ENCODE measurements at regions not wholly inside any gene's neighbourhood (a gene's known extent, or its start where the extent isn't known, plus 50 kb on each side); places are given as distances from the start of the nearest gene placed in this dataset.
"Not testable (repeated sequence)": the region's sequence is repeated elsewhere in the genome, so short reads cannot be mapped to it uniquely, and the experiment has no call there.

DNA sequence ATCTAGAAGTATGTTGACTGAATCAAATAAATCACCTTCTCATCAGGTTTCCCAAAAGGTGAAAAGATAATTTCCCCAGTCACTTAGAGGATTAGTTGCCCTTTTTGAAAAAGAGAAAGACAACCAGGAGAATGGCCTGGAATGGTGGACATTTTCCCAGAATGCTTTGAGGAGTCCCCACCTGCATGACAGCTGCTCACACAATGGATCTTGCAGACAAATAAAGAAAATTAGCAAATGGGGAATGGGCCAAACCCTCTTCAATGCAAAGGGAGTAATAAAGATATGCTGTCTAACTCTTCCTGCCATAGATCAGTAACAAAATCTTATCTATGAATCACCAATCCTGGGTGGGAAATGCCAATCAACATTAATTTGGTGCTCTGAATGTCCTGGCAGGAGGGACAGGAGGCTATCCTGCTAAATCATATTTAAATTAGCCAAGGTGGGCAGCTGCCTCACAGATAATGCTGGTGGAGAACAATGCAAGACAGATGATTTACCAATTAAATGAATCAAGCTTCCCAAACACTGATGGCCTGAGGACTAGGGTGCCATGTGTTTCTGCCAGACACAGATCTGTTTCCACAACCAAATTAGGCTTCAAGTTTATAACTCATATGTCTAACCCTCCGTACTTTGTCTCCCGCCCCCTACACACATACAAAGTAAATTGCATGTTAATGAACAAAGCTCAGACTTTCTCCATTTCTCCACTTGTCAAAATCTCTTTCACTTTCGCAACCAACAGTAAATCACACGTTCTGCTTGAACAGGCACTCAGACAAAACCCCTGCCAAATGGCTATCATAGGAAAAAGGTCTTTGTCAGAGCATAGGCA lies 488.0 kb upstream of the PLXNA2 start:
- no peak for DNase-seq

- DNase-seq = no peak
Measured at GRCh38 chr1:208737161-208737560, 493.0 kb upstream of the PLXNA2 start.

DNA sequence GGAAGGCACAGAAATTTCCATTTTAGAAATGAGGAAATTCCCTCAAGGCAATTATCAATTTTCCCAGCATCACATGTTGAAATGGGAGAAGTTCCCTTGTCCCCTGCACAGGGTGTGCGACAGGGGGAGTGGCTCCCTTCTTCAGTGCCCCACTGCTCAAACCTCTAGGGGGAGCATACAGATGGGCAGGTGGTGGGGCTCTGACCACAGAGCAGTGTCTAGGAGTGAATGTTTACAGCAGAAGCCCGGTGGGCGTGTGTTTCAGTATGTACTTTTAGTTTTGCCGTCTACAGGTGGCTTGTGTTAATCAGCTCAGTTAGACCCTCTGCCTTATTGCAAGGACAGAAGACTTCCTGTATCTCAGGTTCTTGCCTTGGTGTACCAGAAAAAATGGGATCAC lies 493.7 kb upstream of the PLXNA2 start:
- DNase-seq = no peak

GRCh38 chr1:208739636-208740035 lies 495.5 kb upstream of the PLXNA2 start:
- DNase-seq = not testable (repeated sequence)

DNA sequence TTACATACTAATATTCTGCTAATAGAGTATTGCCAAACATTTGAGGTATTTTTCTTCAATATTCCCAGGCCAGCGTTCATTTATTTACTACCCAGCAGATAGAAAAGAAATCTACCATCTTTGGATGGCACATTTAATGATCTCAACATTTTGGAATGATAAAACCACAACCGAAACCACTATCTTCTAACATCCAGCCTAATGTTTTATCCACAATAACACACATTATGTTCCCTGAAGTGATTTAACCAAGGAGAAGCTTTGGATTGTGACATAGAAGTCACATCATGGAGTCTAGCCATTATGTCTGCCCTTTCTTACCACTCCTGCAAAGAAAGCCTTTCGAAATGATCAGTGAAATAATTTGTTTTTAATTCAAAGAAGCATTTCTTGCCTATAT lies 497.1 kb upstream of the PLXNA2 start:
- no peak for DNase-seq

GRCh38 chr1:208743361-208743760 lies 499.2 kb upstream of the PLXNA2 start:
- DNase-seq = no peak

DNA sequence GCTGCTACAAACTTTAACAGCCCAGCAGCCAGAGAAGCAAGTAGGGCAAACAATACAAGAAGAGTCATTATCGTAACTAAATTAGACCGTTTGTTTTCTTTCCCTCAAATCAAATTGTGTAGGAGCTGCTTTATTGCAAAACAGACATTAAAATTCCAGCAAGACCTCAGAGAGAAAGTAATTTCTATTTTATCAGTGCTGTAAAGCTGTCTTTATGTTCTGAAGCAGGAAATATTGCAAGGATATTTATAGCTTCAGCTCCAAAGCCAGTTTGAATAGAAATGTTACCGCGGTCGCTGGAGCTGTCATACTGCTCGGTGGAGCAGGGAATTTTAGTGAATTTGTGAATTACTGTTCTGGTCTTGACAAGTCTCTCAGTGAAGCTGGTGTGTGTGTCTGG lies 503.8 kb upstream of the PLXNA2 start:
- DNase-seq = no peak

- DNase-seq = no peak
Measured at GRCh38 chr1:208748387-208749165, 504.4 kb upstream of the PLXNA2 start.

- DNase-seq = no peak
Measured at GRCh38 chr1:208756339-208756981, 512.3 kb upstream of the PLXNA2 start.

DNA sequence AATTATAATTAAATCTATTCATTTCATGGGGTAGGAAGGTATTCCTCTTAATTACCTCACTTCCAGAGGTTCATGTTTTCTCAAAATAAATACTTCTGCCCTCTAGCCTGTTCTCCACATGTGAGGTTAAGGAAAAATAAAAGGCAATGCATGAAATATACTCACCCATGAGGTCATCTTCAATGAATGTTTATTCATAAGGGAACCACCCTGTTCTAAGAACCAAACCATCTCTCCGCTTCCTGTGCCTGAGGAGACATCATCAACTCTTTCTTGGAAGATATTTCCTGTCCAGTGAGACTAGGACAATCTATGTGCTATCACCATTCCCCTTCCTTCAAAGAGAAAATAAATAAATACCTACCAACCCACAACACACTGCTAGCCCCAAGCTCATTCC lies 513.7 kb upstream of the PLXNA2 start:
- DNase-seq = no peak

DNA sequence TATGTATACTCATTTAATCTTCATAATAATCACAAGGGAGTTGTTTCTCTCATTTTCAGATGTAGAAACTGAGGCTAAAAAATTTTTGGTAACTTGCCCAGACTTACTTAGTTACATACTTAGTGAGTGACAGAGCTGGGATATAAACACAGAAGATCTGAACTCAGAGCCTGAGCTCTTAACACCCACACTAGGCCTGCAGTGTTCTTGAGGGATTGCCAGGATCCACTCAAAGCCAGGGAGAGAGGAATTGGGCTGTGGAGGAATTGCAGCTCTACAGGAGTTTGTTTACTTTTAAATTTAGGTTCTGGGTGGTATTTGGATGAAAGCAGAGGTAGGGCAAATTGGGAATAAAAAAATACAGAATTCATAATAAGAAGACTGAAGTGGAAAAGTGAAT lies 515.1 kb upstream of the PLXNA2 start:
- no peak for DNase-seq

GRCh38 chr1:208763971-208764370 lies 519.8 kb upstream of the PLXNA2 start:
- no peak for DNase-seq

- no peak for DNase-seq
Measured at GRCh38 chr1:208766832-208767231, 522.6 kb upstream of the PLXNA2 start.

- DNase-seq = no peak
Measured at GRCh38 chr1:208767816-208768215, 523.6 kb upstream of the PLXNA2 start.

- no peak for DNase-seq
Measured at GRCh38 chr1:208772891-208773290, 528.7 kb upstream of the PLXNA2 start.

DNA sequence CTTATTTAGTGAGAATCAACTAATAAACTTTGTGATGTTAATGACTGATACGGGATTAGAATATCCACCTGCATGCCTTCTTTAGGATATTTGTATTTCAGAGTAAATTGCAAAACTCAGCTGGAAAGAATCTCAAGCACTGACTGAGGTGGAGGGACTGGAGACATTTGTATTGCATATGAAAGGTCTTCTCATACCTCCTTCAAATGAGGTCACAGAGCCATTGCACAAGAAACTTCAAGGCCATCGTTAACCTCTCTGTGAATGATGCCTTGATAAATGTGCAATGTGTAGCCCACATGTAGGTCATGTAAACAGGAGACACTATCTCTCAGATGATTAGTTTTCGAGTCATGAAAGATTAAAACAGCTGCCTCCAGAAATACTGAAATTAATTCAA lies 531.7 kb upstream of the PLXNA2 start:
- DNase-seq = no peak

GRCh38 chr1:208778417-208778816 lies 534.2 kb upstream of the PLXNA2 start:
- DNase-seq = no peak

DNA sequence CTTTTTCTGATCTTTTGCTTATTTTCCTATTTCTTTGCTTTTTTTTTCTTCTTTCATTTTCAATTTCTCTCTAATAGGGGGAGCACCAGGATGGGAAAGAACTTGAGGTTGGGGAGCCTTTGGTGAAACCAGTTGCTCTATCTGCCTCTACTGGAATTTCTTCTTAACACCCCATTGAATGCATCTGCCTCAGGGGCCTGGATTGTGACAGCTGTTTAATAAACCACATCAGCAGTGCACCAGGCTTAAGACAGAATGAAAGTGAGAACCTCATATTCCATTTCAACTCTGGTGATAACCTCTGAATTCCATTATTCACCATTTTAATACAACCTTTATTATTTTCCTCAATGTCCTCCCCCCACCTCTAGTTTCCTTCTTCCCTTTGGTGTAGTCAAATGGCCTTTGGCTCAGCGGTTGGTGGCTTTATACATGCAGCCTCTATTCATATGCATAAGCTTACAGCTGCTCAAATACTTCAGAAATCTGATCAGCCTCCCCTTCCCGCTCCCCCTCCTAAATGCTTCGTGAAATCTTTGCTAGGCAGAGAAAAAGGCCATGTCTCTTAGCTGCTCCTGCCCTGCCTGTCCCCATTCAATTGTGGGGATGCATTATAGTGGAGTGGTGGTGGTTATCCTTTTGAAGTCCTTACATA lies 537.3 kb upstream of the PLXNA2 start:
- DNase-seq = no peak

- DNase-seq = no peak
Measured at GRCh38 chr1:208782186-208782585, 538.0 kb upstream of the PLXNA2 start.

GRCh38 chr1:208785629-208786028 lies 541.4 kb upstream of the PLXNA2 start:
- DNase-seq = no peak

- no peak for DNase-seq
Measured at GRCh38 chr1:208787219-208787618, 543.0 kb upstream of the PLXNA2 start.

DNA sequence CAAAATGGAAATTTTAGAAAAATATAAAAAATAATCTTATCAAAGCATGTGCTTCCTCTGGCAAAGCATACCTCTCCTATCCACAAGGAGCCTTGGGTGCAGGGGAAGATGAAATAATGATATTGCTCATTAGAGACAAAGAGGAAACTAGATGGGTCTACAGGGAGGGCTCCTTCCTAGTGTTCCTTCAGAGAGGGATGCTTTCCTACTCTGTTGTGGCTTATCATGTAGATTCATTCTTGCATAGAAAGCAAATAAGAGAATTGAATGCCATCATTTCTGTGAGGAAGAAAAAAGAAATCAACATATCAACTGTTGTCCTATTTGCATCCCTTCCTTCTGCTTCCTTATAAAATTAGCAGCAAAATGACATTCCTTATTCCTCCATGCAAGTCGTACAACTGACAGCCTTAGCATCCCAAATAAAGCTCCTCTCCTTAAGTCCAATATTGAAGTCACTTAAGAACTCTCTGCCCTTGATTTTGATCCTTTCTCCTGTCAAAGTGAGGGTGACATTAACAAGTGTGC lies 543.9 kb upstream of the PLXNA2 start:
- no peak for DNase-seq

DNA sequence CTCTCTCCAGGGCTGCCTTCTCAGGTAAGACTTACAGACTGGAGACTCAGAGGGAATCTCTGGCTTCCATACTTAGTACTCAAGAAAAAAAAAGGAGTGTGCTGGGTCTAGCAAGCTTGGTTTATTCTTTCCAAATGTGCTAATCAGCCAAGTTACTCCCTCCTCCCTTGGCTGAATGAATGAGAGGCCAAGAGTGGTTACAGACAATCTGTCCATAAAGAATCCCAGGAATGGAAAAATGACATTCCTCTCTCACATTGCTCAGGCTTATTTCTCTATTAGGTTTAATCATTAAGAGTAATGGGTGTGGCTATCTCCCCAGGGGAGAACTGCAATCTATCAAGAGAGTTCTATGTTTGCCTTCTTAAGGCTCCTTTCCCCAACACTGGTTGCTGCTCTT lies 547.3 kb upstream of the PLXNA2 start:
- no peak for DNase-seq
